ENCODE measurements at regions not wholly inside any gene's neighbourhood (a gene's known extent, or its start where the extent isn't known, plus 50 kb on each side); places are given as distances from the start of the nearest gene placed in this dataset.

DNA sequence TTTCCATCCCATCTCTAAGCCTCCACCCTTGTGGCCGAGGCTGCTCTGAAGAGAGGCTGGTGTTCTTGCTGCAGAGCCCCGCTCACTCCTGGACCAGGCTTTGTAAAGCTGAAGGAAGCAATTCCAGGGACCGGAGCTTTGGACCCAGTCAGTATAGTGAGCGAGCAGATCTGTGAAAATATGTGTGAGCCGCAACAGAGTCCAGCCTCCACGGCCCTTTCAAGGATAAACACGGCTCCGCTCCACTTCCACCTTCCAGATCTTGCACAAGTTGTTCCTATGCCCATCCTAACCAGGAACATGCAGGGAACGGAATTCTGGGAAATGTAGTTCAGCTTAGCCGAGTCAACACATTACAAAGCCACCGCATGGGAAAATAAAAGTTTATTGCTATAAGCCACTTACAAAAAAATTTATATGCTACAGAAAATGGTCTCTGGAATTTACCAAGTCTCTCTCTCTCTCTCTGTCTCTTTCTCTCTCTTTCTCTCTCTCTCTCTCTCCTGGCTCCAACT lies 151.7 kb upstream of the ZNF521 start:
- Mint-ChIP-seq H3K4me3 (ENCODE audit: unreplicated experiment) (peak overlapping the region; percentile 80), H3K9me3 (ENCODE audit: unreplicated experiment) (no peaks in the 10 kb centered on the region), H3K36me3 (ENCODE audit: unreplicated experiment) (no peaks in the 10 kb centered on the region), H3K27me3 (ENCODE audit: unreplicated experiment) (peaks cover 5% of the 10 kb centered on the region), H3K4me1 (ENCODE audit: low read depth, unreplicated experiment) (no peaks in the 10 kb centered on the region), H3K27ac (ENCODE audit: unreplicated experiment) (peak overlapping the region; percentile 43)
- TF ChIP-seq, protein P1, sequence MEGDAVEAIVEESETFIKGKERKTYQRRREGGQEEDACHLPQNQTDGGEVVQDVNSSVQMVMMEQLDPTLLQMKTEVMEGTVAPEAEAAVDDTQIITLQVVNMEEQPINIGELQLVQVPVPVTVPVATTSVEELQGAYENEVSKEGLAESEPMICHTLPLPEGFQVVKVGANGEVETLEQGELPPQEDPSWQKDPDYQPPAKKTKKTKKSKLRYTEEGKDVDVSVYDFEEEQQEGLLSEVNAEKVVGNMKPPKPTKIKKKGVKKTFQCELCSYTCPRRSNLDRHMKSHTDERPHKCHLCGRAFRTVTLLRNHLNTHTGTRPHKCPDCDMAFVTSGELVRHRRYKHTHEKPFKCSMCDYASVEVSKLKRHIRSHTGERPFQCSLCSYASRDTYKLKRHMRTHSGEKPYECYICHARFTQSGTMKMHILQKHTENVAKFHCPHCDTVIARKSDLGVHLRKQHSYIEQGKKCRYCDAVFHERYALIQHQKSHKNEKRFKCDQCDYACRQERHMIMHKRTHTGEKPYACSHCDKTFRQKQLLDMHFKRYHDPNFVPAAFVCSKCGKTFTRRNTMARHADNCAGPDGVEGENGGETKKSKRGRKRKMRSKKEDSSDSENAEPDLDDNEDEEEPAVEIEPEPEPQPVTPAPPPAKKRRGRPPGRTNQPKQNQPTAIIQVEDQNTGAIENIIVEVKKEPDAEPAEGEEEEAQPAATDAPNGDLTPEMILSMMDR (IDR thresholded peaks at IDR 0.05; ENCODE audit: partially characterized antibody, unreplicated experiment): no peak
- peak; percentile 26 for DNase-seq

DNA sequence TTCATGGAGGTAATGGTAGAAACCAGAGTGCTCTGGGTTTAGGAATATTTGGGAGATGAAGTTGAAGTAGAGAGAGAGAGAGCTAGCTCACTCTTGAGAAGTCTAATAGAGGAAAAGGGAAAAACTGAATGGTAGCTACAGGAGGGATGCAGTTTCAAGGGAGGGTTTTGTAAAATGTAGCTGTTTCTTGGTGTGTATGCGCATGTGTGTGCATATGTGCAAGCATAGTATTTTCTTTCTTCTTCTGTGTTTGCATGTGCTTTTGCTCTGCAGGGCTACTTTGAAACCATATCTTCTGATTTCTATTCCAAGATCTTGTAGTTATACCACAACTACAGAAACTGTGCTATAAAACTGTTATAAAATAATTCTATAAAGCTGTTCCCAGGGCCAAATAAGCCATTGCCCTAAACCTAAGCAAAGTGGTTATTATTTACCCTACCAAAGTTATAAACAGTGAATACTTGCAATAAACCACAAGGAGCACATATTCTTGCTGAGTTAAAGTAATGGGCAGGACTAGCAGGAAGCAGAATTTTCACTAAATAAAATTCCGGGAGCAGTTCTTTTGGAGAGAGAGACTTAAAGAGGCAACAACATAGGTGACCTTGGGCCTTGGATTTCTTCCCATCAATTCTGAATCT lies 145.3 kb upstream of the ZNF521 start:
- no peak overlapping the region for H3K27ac Mint-ChIP-seq (ENCODE audit: unreplicated experiment)
- H3K4me1 Mint-ChIP-seq (ENCODE audit: low read depth, unreplicated experiment): no peaks in the 10 kb centered on the region
- TF ChIP-seq, protein P1 (IDR thresholded peaks at IDR 0.05; ENCODE audit: partially characterized antibody, unreplicated experiment): no peak
- peaks cover 12% of the 10 kb centered on the region for H3K36me3 Mint-ChIP-seq (ENCODE audit: unreplicated experiment)
- H3K9me3 Mint-ChIP-seq (ENCODE audit: unreplicated experiment): no peaks in the 10 kb centered on the region
- no peak for DNase-seq
- H3K27me3 Mint-ChIP-seq (ENCODE audit: unreplicated experiment): peaks cover 5% of the 10 kb centered on the region
- H3K4me3 Mint-ChIP-seq (ENCODE audit: unreplicated experiment): no peak overlapping the region

DNA sequence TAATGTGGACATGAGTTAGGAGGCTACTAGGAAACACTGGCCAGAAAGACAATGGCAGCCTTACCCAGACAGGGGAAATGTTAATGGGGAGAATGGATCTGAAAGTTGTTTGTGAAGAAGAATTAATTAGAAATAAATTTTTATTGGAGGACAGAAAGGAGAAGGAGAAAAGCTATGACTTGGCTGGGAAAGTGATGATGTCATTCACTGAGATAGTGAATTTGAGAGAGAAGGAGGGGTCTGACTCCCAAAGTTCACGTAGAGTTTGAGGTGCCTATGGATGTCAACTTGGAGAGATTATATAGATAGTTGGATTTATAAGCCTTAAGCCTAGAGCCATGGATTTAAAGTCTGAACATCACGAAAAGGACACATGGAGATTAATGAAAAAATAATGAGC lies 144.6 kb upstream of the ZNF521 start:
- peaks cover 4% of the 10 kb centered on the region for H3K27me3 Mint-ChIP-seq (ENCODE audit: unreplicated experiment)
- no peaks in the 10 kb centered on the region for H3K9me3 Mint-ChIP-seq (ENCODE audit: unreplicated experiment)
- no peak overlapping the region for H3K27ac Mint-ChIP-seq (ENCODE audit: unreplicated experiment)
- no peaks in the 10 kb centered on the region for H3K4me1 Mint-ChIP-seq (ENCODE audit: low read depth, unreplicated experiment)
- no peak overlapping the region for H3K4me3 Mint-ChIP-seq (ENCODE audit: unreplicated experiment)
- peaks cover 12% of the 10 kb centered on the region for H3K36me3 Mint-ChIP-seq (ENCODE audit: unreplicated experiment)
- no peak for DNase-seq
- TF ChIP-seq, protein P1 (IDR thresholded peaks at IDR 0.05; ENCODE audit: partially characterized antibody, unreplicated experiment): no peak

DNA sequence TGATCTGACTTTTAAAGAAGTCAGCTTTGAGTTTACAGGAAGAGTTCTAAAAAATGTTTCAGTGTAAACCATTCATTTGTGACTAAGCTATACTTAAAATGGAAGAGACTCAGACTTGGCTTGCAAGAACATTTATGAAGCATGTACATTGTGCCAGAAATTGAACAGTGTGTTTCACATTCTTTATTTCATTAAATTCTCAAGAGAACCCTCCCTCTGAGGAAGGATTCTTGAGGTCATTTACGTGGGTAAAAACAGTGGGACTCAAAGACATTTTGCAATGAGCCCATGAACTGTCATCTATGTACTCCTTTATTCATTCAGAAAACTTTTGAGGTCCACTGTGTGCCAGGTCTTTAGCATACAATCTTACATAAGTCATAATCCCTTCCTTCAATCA lies 143.6 kb upstream of the ZNF521 start:
- H3K4me1 Mint-ChIP-seq (ENCODE audit: low read depth, unreplicated experiment): no peaks in the 10 kb centered on the region
- no peaks in the 10 kb centered on the region for H3K9me3 Mint-ChIP-seq (ENCODE audit: unreplicated experiment)
- H3K4me3 Mint-ChIP-seq (ENCODE audit: unreplicated experiment): no peak overlapping the region
- DNase-seq: no peak
- H3K27ac Mint-ChIP-seq (ENCODE audit: unreplicated experiment): no peak overlapping the region
- TF ChIP-seq, protein P1 (IDR thresholded peaks at IDR 0.05; ENCODE audit: partially characterized antibody, unreplicated experiment): no peak
- peaks cover 12% of the 10 kb centered on the region for H3K36me3 Mint-ChIP-seq (ENCODE audit: unreplicated experiment)
- peaks cover under 1% of the 10 kb centered on the region for H3K27me3 Mint-ChIP-seq (ENCODE audit: unreplicated experiment)

DNA sequence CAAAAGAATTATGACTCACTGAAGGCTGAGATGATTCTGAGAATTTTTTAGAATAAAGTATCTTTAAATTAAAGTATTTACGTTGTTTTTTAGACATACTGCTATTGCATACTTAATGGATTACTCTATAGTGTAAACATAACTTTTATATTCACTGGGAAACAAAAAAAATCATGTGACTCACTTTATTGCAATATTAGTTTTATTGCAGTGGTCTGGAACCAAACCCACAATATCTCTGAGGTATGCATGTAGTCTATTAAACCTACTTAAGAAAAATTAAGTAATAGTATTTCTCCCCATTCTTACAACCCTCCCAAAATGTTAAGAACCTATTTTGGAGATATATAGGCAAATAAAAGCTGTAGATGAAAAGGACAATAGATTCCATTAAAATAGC lies 142.9 kb upstream of the ZNF521 start:
- peaks cover 12% of the 10 kb centered on the region for H3K36me3 Mint-ChIP-seq (ENCODE audit: unreplicated experiment)
- TF ChIP-seq, protein P1 (IDR thresholded peaks at IDR 0.05; ENCODE audit: partially characterized antibody, unreplicated experiment): no peak
- no peak for DNase-seq
- H3K9me3 Mint-ChIP-seq (ENCODE audit: unreplicated experiment): no peaks in the 10 kb centered on the region
- H3K4me3 Mint-ChIP-seq (ENCODE audit: unreplicated experiment): no peak overlapping the region
- no peak overlapping the region for H3K27ac Mint-ChIP-seq (ENCODE audit: unreplicated experiment)
- no peaks in the 10 kb centered on the region for H3K4me1 Mint-ChIP-seq (ENCODE audit: low read depth, unreplicated experiment)
- H3K27me3 Mint-ChIP-seq (ENCODE audit: unreplicated experiment): no peaks in the 10 kb centered on the region

Data from glutamatergic neuron (in vitro differentiated cells).